ENCODE measurements at regions not wholly inside any gene's neighbourhood (a gene's known extent, or its start where the extent isn't known, plus 50 kb on each side); places are given as distances from the start of the nearest gene placed in this dataset.

DNA sequence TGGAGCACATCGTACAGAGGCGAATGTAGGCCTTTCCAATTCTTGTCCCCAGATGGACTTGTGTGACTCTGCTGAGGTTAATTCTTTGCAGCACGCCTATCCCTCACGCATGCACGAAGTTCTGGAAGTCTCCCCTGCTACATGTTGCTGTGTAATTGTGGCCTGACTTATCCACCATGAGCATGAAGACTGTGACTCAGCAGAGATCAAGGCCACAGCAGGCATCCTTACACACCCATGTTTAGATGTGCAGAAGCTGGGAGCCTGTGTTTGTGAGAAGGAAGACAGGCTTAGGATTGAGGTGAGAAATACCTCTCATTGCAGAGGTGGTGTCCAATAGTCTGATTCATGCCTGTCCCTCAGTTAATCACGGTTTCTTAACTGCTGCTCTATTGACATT lies 135.6 kb downstream of the ICE1 start:
- no peak for DNase-seq (ENCODE audit: low read depth)

DNA sequence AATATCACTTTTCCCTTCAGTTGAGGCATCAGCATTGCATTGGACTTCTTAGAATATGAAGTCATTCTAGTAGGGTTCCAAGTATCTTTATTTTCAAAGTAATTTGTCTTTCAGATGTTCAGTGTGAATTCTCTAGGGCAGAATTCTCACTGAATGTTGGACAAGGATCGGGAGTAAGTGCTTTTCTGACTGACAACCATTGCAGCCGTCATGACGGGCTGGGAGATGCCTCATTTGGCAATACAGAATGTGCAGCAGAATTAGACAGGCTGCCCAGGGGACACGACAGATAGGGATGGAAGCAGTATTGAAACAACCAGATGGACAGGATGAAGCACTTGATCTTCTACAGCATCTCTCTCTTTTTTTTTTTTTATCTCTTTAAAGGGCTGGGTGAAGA lies 129.0 kb downstream of the ICE1 start:
- DNase-seq (ENCODE audit: low read depth) = no peak

DNA sequence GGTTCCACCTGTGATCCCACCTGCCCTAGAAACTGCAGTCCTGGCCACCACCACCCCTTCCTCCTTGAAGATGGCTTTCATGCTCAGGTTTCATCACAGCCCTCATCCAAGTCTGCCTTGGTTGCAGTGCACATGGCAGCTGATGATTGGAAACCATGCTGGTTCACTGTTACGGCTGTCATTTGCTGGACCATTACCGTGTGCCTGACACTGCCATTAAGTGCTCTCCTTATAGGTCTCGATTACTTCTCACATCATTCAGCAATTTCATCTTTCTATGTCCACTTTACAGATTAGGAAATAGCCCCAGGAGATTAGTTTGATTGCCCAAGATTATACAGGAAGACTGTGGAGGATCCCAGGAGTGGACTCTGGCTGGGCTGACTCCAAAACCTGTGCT lies 123.9 kb downstream of the ICE1 start:
- no peak for DNase-seq (ENCODE audit: low read depth)

- DNase-seq (ENCODE audit: low read depth) = no peak
These were observed 121.7 kb downstream of the ICE1 start for GRCh38 chr5:5544094-5544663.

DNA sequence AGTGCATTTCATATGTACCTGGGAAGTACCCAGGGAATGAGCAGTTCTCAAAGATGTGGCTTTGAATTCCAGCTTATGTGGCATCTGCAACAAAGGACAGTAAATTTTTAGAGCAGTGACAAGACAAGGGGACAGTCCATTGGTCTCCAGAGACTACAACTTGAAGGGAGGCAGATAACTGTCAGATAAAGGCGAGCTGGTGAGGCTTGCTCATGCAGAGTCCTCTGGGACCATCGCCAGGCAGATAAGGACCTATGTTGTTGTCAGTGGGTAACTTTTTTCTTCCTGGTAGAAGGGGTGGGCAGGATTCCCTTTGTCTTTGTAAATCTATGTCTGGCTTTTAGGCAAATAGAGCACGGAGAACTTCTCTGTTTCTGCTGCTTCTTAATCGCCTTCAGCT lies 120.2 kb downstream of the ICE1 start:
- DNase-seq (ENCODE audit: low read depth) = no peak

GRCh38 chr5:5540065-5540464 lies 117.6 kb downstream of the ICE1 start:
- no peak for DNase-seq (ENCODE audit: low read depth)
